GM08714 (cell line): ENCODE measurements at regions not wholly inside any gene's neighbourhood (a gene's known extent, or its start where the extent isn't known, plus 50 kb on each side); places are given as distances from the start of the nearest gene placed in this dataset.

Experiments
- H3K4me3 ChIP-seq: fragments of 200-500 bp; sonication (Bioruptor generic); 2 replicates; pipeline ENCODE4 v1.5.1; 2014; ENCODE audit warnings: mild to moderate bottlenecking, low read length, inconsistent platforms
- ZNF274 ChIP-seq: IDR thresholded peaks from 2 replicates; pipeline ENCODE4 v1.6.1; 2012; ENCODE audit warnings: mild to moderate bottlenecking, low read depth, low read length

GRCh38 chr3:148246291-148246923 is 451.3 kb upstream of the AGTR1 start:
- H3K4me3 ChIP-seq, result no peak overlapping the region
- no peak for TF ChIP-seq ZNF274

- H3K4me3 ChIP-seq, result no peak overlapping the region
- TF ChIP-seq ZNF274, result no peak
Observed at GRCh38 chr3:148253713-148254112, 444.0 kb upstream of the AGTR1 start.

GRCh38 chr3:148254402-148254801 is 443.3 kb upstream of the AGTR1 start:
- H3K4me3 ChIP-seq, result no peak overlapping the region
- TF ChIP-seq ZNF274, result no peak

- no peak overlapping the region for H3K4me3 ChIP-seq
- TF ChIP-seq ZNF274, result no peak
Observed at GRCh38 chr3:148255981-148256969, 441.4 kb upstream of the AGTR1 start.

- H3K4me3 ChIP-seq, result no peak overlapping the region
- no peak for TF ChIP-seq ZNF274
Observed at GRCh38 chr3:148262980-148263379, 434.7 kb upstream of the AGTR1 start.

- H3K4me3 ChIP-seq, result no peak overlapping the region
- TF ChIP-seq ZNF274, result no peak
Observed at GRCh38 chr3:148265841-148266240, 431.9 kb upstream of the AGTR1 start.

- no peak for TF ChIP-seq ZNF274
- H3K4me3 ChIP-seq, result no peak overlapping the region
Observed at GRCh38 chr3:148266341-148266740, 431.4 kb upstream of the AGTR1 start.

GRCh38 chr3:148269816-148270215 is 427.9 kb upstream of the AGTR1 start:
- TF ChIP-seq ZNF274, result no peak
- no peak overlapping the region for H3K4me3 ChIP-seq

- no peak overlapping the region for H3K4me3 ChIP-seq
- TF ChIP-seq ZNF274, result no peak
Observed at GRCh38 chr3:148280623-148281242, 417.0 kb upstream of the AGTR1 start.

- no peak for TF ChIP-seq ZNF274
Observed at GRCh38 chr3:148289159-148289558, 408.5 kb upstream of the AGTR1 start.

GRCh38 chr3:148297013-148297412 is 400.7 kb upstream of the AGTR1 start:
- no peak overlapping the region for H3K4me3 ChIP-seq
- TF ChIP-seq ZNF274, result no peak

More at GRCh38 chr3:148289159-148289558, 408.5 kb upstream of the AGTR1 start:
- H3K4me3 ChIP-seq, result no peak overlapping the region

GRCh38 chr3:148307443-148307843 is 390.3 kb upstream of the AGTR1 start:
- TF ChIP-seq ZNF274, result no peak
- H3K4me3 ChIP-seq, result no peak overlapping the region

GRCh38 chr3:148309390-148310035 is 388.2 kb upstream of the AGTR1 start:
- no peak for TF ChIP-seq ZNF274
- no peak overlapping the region for H3K4me3 ChIP-seq

- no peak overlapping the region for H3K4me3 ChIP-seq
- TF ChIP-seq ZNF274, result no peak
Observed at GRCh38 chr3:148315756-148316155, 381.9 kb upstream of the AGTR1 start.

- no peak overlapping the region for H3K4me3 ChIP-seq
- no peak for TF ChIP-seq ZNF274
Observed at GRCh38 chr3:148318240-148318639, 379.5 kb upstream of the AGTR1 start.
